HL-60 (cell line): ENCODE measurements at regions not wholly inside any gene's neighbourhood (a gene's known extent, or its start where the extent isn't known, plus 50 kb on each side); places are given as distances from the start of the nearest gene placed in this dataset.

Experiments used
- GABPA ChIP-seq: IDR thresholded peaks from 2 replicates; pipeline ENCODE4 v1.6.1; 2012; ENCODE audit warnings: low read depth
- POLR2AphosphoS5 ChIP-seq: IDR thresholded peaks from 2 replicates; pipeline ENCODE4 v1.6.1; 2012; ENCODE audit warnings: low read depth
- SPI1 ChIP-seq: IDR thresholded peaks from 2 replicates; pipeline ENCODE4 v1.6.1; 2012; ENCODE audit warnings: low read depth, mild to moderate bottlenecking, borderline replicate concordance
- TF ChIP-seq, protein P1 (sequence below): IDR thresholded peaks from one replicate; pipeline ENCODE4 v1.5.1; 2011; ENCODE audit warnings: low read length, control low read depth, inconsistent platforms; ENCODE audit not compliant: insufficient read depth
- TF ChIP-seq, protein P2 (sequence below): IDR thresholded peaks from 2 replicates; pipeline ENCODE4 v1.6.1; 2012; ENCODE audit warnings: low read depth; ENCODE audit not compliant: insufficient replicate concordance

DNA sequence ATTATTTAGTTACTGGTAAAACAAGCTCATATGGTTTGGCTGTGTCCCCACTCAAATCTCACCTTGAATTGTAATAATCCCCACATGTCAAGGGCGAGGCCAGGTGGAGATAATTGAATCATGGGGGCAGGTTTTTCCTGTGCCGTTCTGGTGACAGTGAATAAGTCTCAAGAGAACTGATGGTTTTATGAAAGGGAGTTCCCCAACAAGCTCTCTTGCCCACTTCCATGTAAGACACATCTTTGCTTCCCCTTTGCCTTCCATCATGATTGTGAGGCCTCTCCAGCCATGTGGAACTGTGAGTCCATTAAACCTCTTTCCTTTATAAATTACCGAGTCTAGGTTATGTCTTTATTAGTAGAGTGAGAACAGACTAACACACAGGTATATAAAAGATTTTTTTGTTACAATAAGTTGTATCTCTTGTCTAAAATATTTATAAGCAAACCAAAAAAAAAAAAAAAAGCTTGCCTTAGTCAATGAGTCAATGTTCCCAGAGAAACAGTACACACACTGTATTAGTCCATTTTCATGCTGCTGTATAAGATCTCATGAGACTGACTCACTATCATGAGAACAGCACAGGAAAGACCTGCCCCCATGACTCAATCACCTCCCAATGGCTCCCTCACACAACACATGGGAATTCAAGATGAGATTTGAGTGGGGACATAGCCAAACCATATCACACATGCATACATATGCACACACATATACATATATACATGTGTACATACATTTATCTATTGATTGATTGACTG lies 138.3 kb downstream of the BASP1 start:
- TF ChIP-seq, protein P1, sequence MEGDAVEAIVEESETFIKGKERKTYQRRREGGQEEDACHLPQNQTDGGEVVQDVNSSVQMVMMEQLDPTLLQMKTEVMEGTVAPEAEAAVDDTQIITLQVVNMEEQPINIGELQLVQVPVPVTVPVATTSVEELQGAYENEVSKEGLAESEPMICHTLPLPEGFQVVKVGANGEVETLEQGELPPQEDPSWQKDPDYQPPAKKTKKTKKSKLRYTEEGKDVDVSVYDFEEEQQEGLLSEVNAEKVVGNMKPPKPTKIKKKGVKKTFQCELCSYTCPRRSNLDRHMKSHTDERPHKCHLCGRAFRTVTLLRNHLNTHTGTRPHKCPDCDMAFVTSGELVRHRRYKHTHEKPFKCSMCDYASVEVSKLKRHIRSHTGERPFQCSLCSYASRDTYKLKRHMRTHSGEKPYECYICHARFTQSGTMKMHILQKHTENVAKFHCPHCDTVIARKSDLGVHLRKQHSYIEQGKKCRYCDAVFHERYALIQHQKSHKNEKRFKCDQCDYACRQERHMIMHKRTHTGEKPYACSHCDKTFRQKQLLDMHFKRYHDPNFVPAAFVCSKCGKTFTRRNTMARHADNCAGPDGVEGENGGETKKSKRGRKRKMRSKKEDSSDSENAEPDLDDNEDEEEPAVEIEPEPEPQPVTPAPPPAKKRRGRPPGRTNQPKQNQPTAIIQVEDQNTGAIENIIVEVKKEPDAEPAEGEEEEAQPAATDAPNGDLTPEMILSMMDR: no peak
- no peak for TF ChIP-seq GABPA
- TF ChIP-seq, protein P2, sequence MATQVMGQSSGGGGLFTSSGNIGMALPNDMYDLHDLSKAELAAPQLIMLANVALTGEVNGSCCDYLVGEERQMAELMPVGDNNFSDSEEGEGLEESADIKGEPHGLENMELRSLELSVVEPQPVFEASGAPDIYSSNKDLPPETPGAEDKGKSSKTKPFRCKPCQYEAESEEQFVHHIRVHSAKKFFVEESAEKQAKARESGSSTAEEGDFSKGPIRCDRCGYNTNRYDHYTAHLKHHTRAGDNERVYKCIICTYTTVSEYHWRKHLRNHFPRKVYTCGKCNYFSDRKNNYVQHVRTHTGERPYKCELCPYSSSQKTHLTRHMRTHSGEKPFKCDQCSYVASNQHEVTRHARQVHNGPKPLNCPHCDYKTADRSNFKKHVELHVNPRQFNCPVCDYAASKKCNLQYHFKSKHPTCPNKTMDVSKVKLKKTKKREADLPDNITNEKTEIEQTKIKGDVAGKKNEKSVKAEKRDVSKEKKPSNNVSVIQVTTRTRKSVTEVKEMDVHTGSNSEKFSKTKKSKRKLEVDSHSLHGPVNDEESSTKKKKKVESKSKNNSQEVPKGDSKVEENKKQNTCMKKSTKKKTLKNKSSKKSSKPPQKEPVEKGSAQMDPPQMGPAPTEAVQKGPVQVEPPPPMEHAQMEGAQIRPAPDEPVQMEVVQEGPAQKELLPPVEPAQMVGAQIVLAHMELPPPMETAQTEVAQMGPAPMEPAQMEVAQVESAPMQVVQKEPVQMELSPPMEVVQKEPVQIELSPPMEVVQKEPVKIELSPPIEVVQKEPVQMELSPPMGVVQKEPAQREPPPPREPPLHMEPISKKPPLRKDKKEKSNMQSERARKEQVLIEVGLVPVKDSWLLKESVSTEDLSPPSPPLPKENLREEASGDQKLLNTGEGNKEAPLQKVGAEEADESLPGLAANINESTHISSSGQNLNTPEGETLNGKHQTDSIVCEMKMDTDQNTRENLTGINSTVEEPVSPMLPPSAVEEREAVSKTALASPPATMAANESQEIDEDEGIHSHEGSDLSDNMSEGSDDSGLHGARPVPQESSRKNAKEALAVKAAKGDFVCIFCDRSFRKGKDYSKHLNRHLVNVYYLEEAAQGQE: no peak
- no peak for TF ChIP-seq SPI1
- TF ChIP-seq POLR2AphosphoS5: no peak
